ENCODE measurements at regions not wholly inside any gene's neighbourhood (a gene's known extent, or its start where the extent isn't known, plus 50 kb on each side); places are given as distances from the start of the nearest gene placed in this dataset.

DNA sequence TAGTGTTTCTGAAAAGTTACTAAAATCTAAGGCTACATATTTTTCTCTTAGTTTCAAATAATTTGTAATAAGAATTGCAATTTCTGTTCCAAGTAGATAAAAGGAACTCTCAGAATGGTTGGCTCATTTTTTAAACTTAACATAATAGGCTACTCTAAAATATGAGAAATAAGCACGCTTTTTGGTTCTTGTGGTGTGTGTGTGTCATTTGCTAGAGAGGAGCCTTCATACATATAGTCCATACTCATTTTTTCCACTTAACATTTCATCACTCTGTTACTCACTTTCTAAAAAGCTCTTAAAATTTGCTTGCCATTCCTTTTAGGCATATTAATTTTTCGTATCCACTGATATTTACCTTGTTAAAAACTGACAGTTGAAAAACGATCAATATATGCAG, 74.0 kb upstream of the VWDE start:
- TF ChIP-seq CTCF (IDR thresholded peaks at IDR 0.05) (no peak), EZH2 (IDR thresholded peaks at IDR 0.05) (no peak), EZH2phosphoT487 (IDR thresholded peaks at IDR 0.05) (no peak)
